ENCODE measurements at regions not wholly inside any gene's neighbourhood (a gene's known extent, or its start where the extent isn't known, plus 50 kb on each side); places are given as distances from the start of the nearest gene placed in this dataset.

DNA sequence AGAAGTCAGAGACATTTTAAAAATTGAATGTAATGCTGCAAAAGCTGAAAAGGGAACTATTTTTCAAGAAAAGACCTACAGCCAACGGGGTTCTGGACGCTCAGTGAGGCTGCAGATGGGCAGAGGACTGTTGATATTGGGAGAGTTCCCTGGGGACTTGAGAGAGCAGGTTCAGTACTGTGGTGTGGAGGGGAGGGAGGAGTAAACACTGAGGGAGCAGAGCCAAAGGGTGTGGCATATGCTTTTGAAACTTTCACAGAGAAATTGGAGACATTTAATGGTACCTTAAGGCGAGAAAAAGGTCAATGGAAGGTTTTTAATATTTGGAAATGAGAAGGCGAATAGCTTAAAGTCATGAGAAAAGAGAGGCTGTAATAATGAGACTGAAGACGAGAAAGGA is 62.2 kb upstream of the GPM6A start:
- TF ChIP-seq, protein P1, sequence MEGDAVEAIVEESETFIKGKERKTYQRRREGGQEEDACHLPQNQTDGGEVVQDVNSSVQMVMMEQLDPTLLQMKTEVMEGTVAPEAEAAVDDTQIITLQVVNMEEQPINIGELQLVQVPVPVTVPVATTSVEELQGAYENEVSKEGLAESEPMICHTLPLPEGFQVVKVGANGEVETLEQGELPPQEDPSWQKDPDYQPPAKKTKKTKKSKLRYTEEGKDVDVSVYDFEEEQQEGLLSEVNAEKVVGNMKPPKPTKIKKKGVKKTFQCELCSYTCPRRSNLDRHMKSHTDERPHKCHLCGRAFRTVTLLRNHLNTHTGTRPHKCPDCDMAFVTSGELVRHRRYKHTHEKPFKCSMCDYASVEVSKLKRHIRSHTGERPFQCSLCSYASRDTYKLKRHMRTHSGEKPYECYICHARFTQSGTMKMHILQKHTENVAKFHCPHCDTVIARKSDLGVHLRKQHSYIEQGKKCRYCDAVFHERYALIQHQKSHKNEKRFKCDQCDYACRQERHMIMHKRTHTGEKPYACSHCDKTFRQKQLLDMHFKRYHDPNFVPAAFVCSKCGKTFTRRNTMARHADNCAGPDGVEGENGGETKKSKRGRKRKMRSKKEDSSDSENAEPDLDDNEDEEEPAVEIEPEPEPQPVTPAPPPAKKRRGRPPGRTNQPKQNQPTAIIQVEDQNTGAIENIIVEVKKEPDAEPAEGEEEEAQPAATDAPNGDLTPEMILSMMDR (IDR thresholded peaks at IDR 0.05) = no peak
- TF ChIP-seq POLR2AphosphoS5 (IDR thresholded peaks at IDR 0.05; ENCODE audit: insufficient read depth in 1 of 2, low read depth in 1 of 2) = no peak
